Prostate gland (tissue), 2 donors: ENCODE measurements at regions not wholly inside any gene's neighbourhood (a gene's known extent, or its start where the extent isn't known, plus 50 kb on each side); places are given as distances from the start of the nearest gene placed in this dataset.

Source experiments
- DNase-seq: peaks from one replicate; pipeline ENCODE4 v3.0.0-alpha.2; 2019; ENCODE audit warnings: low spot score
- H3K27ac ChIP-seq, 2 donors: fragments of 200-600 bp; sonication (generic); 2 replicates each; pipeline ENCODE4 v1.5.1; 2017 to 2019
- H3K27me3 ChIP-seq: fragments of 200-600 bp; sonication (generic); replicated peaks from 2 replicates; pipeline ENCODE4 v1.5.1; 2019; ENCODE audit not compliant: insufficient read depth
- H3K36me3 ChIP-seq, 2 donors: fragments of 200-600 bp; sonication (generic); 1 replicate in 1 of 2; 2 replicates in 1 of 2; pipeline versions ENCODE4 v1.5.1 to v1.8.1; 2017 to 2019
- H3K4me1 ChIP-seq: fragments of 200-600 bp; sonication (generic); replicated peaks from 2 replicates; pipeline ENCODE4 v1.5.1; 2019
- H3K4me3 ChIP-seq, 2 donors: fragments of 200-600 bp; sonication (generic); 2 replicates each; pipeline ENCODE4 v1.5.1; 2017 to 2019
- H3K9me3 ChIP-seq: fragments of 200-600 bp; sonication (generic); 2 replicates; pipeline ENCODE4 v1.5.1; 2017
- CTCF ChIP-seq, 4 experiments: fragments of 200-600 bp in 2 of 4; fragments of 450-650 bp in 2 of 4; sonication (generic) in 2 of 4; IDR thresholded peaks; 1 replicate in 3 of 4; 2 replicates in 1 of 4; pipeline ENCODE4 v1.5.1; 2016 to 2019; ENCODE audit warnings: antibody characterized with exemption in 4 of 4, mild to moderate bottlenecking in 2 of 4, moderate library complexity in 2 of 4
- POLR2A ChIP-seq: fragments of 450-650 bp; IDR thresholded peaks from one replicate; pipeline ENCODE4 v1.6.1; 2016; ENCODE audit warnings: antibody characterized with exemption, mild to moderate bottlenecking
- POLR2AphosphoS5 ChIP-seq: sonication (generic); formaldehyde crosslinking; IDR thresholded peaks from one replicate; pipeline ENCODE4 v1.6.1; 2017; ENCODE audit warnings: antibody characterized with exemption
- WGBS: methylation state at CpG from one replicate; pipeline ENCODE4 v1.1.5; 2018; 5-methylcytosine and 5-hydroxymethylcytosine counted together
- intact Hi-C: fragments of 100-400 bp; cut with DNase I; formaldehyde crosslinking; loops from one replicate; pipeline ENCODE4 v1.14.2; 2022

- no peaks in the 10 kb centered on the region for H3K36me3 ChIP-seq
- H3K9me3 ChIP-seq = no peaks in the 10 kb centered on the region
- intact Hi-C loops = no loop called here
- H3K27ac ChIP-seq = no peak overlapping the region
- no peak for TF ChIP-seq POLR2A
- no peak for TF ChIP-seq CTCF (IDR thresholded peaks at IDR 0.05)
- no peak for TF ChIP-seq POLR2AphosphoS5
- no peaks in the 10 kb centered on the region for H3K27me3 ChIP-seq
- no peaks in the 10 kb centered on the region for H3K4me1 ChIP-seq
- DNase-seq = no peak
- H3K4me3 ChIP-seq = no peak overlapping the region
- WGBS = 100% methylated on average over 1 of the region's 1 CpG
These were observed 596.5 kb downstream of the MED13L start for GRCh38 chr12:115680967-115681366.

- Histone ChIP-seq H3K4me3 (no peak overlapping the region), H3K27me3 (no peaks in the 10 kb centered on the region), H3K36me3 (no peaks in the 10 kb centered on the region), H3K4me1 (no peaks in the 10 kb centered on the region), H3K27ac (no peak overlapping the region), H3K9me3 (no peaks in the 10 kb centered on the region)
- TF ChIP-seq CTCF (IDR thresholded peaks at IDR 0.05) (no peak), POLR2A (no peak), POLR2AphosphoS5 (no peak)
- WGBS = 93% methylated on average over 11 of the region's 11 CpGs
- no peak for DNase-seq
- intact Hi-C loops = no loop called here
These were observed 604.9 kb downstream of the MED13L start for GRCh38 chr12:115672506-115673080.

GRCh38 chr12:115672086-115672485 is 605.4 kb downstream of the MED13L start:
- TF ChIP-seq CTCF (IDR thresholded peaks at IDR 0.05) (no peak), POLR2AphosphoS5 (no peak)
- DNase-seq = no peak
- Histone ChIP-seq H3K27ac (no peak overlapping the region), H3K27me3 (no peaks in the 10 kb centered on the region), H3K4me1 (no peaks in the 10 kb centered on the region), H3K4me3 (no peak overlapping the region), H3K9me3 (no peaks in the 10 kb centered on the region), H3K36me3 (no peaks in the 10 kb centered on the region)
- intact Hi-C loops = no loop called here
- 81% methylated on average over 3 of the region's 3 CpGs for WGBS

GRCh38 chr12:115670869-115671268 is 606.6 kb downstream of the MED13L start:
- no peaks in the 10 kb centered on the region for H3K36me3 ChIP-seq
- no peak for DNase-seq
- H3K4me1 ChIP-seq = no peaks in the 10 kb centered on the region
- intact Hi-C loops = no loop called here
- no peaks in the 10 kb centered on the region for H3K9me3 ChIP-seq
- H3K4me3 ChIP-seq = no peak overlapping the region
- H3K27ac ChIP-seq = no peak overlapping the region
- 81% methylated on average over 5 of the region's 5 CpGs for WGBS
- H3K27me3 ChIP-seq = no peaks in the 10 kb centered on the region
- TF ChIP-seq CTCF (IDR thresholded peaks at IDR 0.05) (no peak), POLR2A (no peak), POLR2AphosphoS5 (no peak)

- no peak overlapping the region for H3K27ac ChIP-seq
- no peaks in the 10 kb centered on the region for H3K36me3 ChIP-seq
- intact Hi-C loops = no loop called here
- no peak overlapping the region for H3K4me3 ChIP-seq
- WGBS = 46% methylated on average over 1 of the region's 1 CpG
- TF ChIP-seq CTCF (IDR thresholded peaks at IDR 0.05) (no peak), POLR2A (no peak), POLR2AphosphoS5 (no peak)
- no peaks in the 10 kb centered on the region for H3K4me1 ChIP-seq
- H3K9me3 ChIP-seq = no peaks in the 10 kb centered on the region
- H3K27me3 ChIP-seq = no peaks in the 10 kb centered on the region
- no peak for DNase-seq
These were observed 610.4 kb downstream of the MED13L start for GRCh38 chr12:115667116-115667515.
